A673 (cell line): ENCODE measurements at regions not wholly inside any gene's neighbourhood (a gene's known extent, or its start where the extent isn't known, plus 50 kb on each side); places are given as distances from the start of the nearest gene placed in this dataset.

ENCODE experiments used
- EZH2 ChIP-seq: fragments of 200-600 bp; sonication (generic); IDR thresholded peaks from 2 replicates; pipeline ENCODE4 v1.6.1; 2017; ENCODE audit warnings: borderline replicate concordance, low read depth, mild to moderate bottlenecking, mixed read lengths, antibody characterized with exemption, low read length; ENCODE audit not compliant: poor library complexity, severe bottlenecking
- TF ChIP-seq, protein P1 (sequence below): fragments of 300-800, 200-600 bp; sonication (generic); conservative IDR thresholded peaks from 2 replicates; pipeline ENCODE4 v1.5.1; 2017; ENCODE audit warnings: low read depth, mild to moderate bottlenecking, antibody characterized with exemption, low read length, moderate library complexity, mixed read lengths

DNA sequence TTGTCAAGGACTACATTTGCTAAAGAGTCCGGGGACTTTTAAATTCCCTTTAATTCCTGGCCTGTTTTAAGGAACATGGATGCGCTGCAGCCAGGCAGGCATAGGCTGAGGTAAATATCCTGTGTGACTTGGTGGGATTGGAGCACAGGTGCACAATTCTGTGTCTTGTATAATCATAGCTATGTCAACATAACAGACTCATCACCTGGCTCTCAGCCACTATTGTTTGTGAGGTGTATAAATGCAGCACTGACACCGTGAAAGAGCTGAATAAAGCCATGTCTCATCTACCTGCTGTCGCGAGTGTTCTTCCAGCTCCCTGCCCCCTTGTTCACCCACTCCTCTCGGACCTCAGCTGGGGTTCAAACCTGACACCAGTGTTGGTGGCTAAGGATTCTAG is 109.7 kb downstream of the MFSD1 start:
- TF ChIP-seq, protein P1, sequence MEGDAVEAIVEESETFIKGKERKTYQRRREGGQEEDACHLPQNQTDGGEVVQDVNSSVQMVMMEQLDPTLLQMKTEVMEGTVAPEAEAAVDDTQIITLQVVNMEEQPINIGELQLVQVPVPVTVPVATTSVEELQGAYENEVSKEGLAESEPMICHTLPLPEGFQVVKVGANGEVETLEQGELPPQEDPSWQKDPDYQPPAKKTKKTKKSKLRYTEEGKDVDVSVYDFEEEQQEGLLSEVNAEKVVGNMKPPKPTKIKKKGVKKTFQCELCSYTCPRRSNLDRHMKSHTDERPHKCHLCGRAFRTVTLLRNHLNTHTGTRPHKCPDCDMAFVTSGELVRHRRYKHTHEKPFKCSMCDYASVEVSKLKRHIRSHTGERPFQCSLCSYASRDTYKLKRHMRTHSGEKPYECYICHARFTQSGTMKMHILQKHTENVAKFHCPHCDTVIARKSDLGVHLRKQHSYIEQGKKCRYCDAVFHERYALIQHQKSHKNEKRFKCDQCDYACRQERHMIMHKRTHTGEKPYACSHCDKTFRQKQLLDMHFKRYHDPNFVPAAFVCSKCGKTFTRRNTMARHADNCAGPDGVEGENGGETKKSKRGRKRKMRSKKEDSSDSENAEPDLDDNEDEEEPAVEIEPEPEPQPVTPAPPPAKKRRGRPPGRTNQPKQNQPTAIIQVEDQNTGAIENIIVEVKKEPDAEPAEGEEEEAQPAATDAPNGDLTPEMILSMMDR, result no peak
- TF ChIP-seq EZH2, result no peak
